ENCODE measurements at regions not wholly inside any gene's neighbourhood (a gene's known extent, or its start where the extent isn't known, plus 50 kb on each side); places are given as distances from the start of the nearest gene placed in this dataset.

GRCh38 chr10:94232711-94233383 is 129.9 kb downstream of the NOC3L start:
- ChIA-PET POLR2A (no interaction called here), CTCF (no interaction called here)
- no peak overlapping the region for H3K4me3 ChIP-seq
- no peak for ATAC-seq
- no peaks in the 10 kb centered on the region for H3K4me1 ChIP-seq
- TF ChIP-seq CBX2 (IDR thresholded peaks at IDR 0.05; ENCODE audit: borderline replicate concordance, low read depth) (no peak), POLR2AphosphoS2 (conservative IDR thresholded peaks at IDR 0.05; ENCODE audit: low read length) (no peak), ZFP36 (IDR thresholded peaks at IDR 0.05; ENCODE audit: borderline replicate concordance, partially characterized antibody) (no peak), CBX8 (IDR thresholded peaks at IDR 0.05) (no peak), NPAS2 (CRISPR knock-in tag; IDR thresholded peaks at IDR 0.05; ENCODE audit: borderline replicate concordance) (no peak), RAD21 (conservative IDR thresholded peaks at IDR 0.05 in 1 of 2, IDR thresholded peaks at IDR 0.05 in 1 of 2) (no peak), KDM1A (IDR thresholded peaks at IDR 0.05; ENCODE audit: low read depth) (no peak)
- TF ChIP-seq, protein P1, sequence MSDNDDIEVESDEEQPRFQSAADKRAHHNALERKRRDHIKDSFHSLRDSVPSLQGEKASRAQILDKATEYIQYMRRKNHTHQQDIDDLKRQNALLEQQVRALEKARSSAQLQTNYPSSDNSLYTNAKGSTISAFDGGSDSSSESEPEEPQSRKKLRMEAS (IDR thresholded peaks at IDR 0.05): no peak
- no peak for FAIRE-seq
- no peak overlapping the region for H3K27ac ChIP-seq
- 97% methylated on average over 2 of the region's 2 CpGs for WGBS (ENCODE audit: missing lambda C conversion rate)
- no peaks in the 10 kb centered on the region for H3K9me3 ChIP-seq
- no peak for DNase-seq (ENCODE audit: low read depth in 1 of 2, low spot score in 1 of 2)
- no peak overlapping the region for H3K4me2 ChIP-seq

GRCh38 chr10:94235461-94235860 is 127.3 kb downstream of the NOC3L start:
- WGBS (ENCODE audit: missing lambda C conversion rate): 93% methylated on average over 1 of the region's 1 CpG
- POLR2A ChIA-PET: no interaction called here
- Histone ChIP-seq H3K9me3 (no peaks in the 10 kb centered on the region), H3K4me2 (no peak overlapping the region), H3K27ac (no peak overlapping the region), H3K4me3 (no peak overlapping the region), H3K4me1 (no peaks in the 10 kb centered on the region)
- no peak for DNase-seq (ENCODE audit: low read depth in 1 of 2, low spot score in 1 of 2)
- no peak for FAIRE-seq
- ATAC-seq: no peak
- CTCF ChIA-PET: interaction anchor here (1.4 to 1.6 kb wide), 2 partner anchors 79 to 159 kb away, joined by 3 to 6 read pairs; no protein-coding TSS in a partner anchor
- TF ChIP-seq ESRRA (IDR thresholded peaks at IDR 0.05; ENCODE audit: borderline replicate concordance, low read length): no peak
- no peak for TF ChIP-seq RFX5 (IDR thresholded peaks at IDR 0.05)
- TF ChIP-seq USF2 (IDR thresholded peaks at IDR 0.05): no peak
- no peak for TF ChIP-seq E2F6 (IDR thresholded peaks at IDR 0.05; ENCODE audit: borderline replicate concordance, low read depth)
- TF ChIP-seq, protein P2, sequence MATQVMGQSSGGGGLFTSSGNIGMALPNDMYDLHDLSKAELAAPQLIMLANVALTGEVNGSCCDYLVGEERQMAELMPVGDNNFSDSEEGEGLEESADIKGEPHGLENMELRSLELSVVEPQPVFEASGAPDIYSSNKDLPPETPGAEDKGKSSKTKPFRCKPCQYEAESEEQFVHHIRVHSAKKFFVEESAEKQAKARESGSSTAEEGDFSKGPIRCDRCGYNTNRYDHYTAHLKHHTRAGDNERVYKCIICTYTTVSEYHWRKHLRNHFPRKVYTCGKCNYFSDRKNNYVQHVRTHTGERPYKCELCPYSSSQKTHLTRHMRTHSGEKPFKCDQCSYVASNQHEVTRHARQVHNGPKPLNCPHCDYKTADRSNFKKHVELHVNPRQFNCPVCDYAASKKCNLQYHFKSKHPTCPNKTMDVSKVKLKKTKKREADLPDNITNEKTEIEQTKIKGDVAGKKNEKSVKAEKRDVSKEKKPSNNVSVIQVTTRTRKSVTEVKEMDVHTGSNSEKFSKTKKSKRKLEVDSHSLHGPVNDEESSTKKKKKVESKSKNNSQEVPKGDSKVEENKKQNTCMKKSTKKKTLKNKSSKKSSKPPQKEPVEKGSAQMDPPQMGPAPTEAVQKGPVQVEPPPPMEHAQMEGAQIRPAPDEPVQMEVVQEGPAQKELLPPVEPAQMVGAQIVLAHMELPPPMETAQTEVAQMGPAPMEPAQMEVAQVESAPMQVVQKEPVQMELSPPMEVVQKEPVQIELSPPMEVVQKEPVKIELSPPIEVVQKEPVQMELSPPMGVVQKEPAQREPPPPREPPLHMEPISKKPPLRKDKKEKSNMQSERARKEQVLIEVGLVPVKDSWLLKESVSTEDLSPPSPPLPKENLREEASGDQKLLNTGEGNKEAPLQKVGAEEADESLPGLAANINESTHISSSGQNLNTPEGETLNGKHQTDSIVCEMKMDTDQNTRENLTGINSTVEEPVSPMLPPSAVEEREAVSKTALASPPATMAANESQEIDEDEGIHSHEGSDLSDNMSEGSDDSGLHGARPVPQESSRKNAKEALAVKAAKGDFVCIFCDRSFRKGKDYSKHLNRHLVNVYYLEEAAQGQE (IDR thresholded peaks at IDR 0.05): no peak
- no peak for TF ChIP-seq KDM5A (IDR thresholded peaks at IDR 0.05)
- TF ChIP-seq ZSCAN20 (CRISPR knock-in tag; IDR thresholded peaks at IDR 0.05): no peak
- TF ChIP-seq MYC (IDR thresholded peaks at IDR 0.05; ENCODE audit: borderline replicate concordance, low read length): no peak
- TF ChIP-seq HEYL (CRISPR knock-in tag; IDR thresholded peaks at IDR 0.05): no peak
- no peak for TF ChIP-seq NPAS2 (CRISPR knock-in tag; IDR thresholded peaks at IDR 0.05; ENCODE audit: borderline replicate concordance)
- TF ChIP-seq NR3C1 (IDR thresholded peaks at IDR 0.05): no peak
- no peak for TF ChIP-seq EHF (CRISPR knock-in tag; IDR thresholded peaks at IDR 0.05)
- no peak for TF ChIP-seq BCL3 (IDR thresholded peaks at IDR 0.05)
- no peak for TF ChIP-seq SMC3 (IDR thresholded peaks at IDR 0.05)
- no peak for TF ChIP-seq CBX2 (IDR thresholded peaks at IDR 0.05; ENCODE audit: borderline replicate concordance, low read depth)
- no peak for TF ChIP-seq TP53 (CRISPR knock-in tag; IDR thresholded peaks at IDR 0.05)
- no peak for TF ChIP-seq NFE2L2 (conservative IDR thresholded peaks at IDR 0.05; ENCODE audit: low read length)

Measured in A549 (cell line).